PFSK-1 (cell line): ENCODE measurements at regions not wholly inside any gene's neighbourhood (a gene's known extent, or its start where the extent isn't known, plus 50 kb on each side); places are given as distances from the start of the nearest gene placed in this dataset.

Experiments
- FOXP2 ChIP-seq: optimal IDR thresholded peaks from 2 replicates; pipeline ENCODE3; 2011; ENCODE audit warnings: borderline replicate concordance, control low read depth, inconsistent platforms; ENCODE audit not compliant: insufficient read depth; ENCODE audit errors: extremely low read length, extremely low read depth
- POLR2AphosphoS5 ChIP-seq: IDR thresholded peaks from 2 replicates; pipeline ENCODE4 v1.6.1; 2012; ENCODE audit warnings: low read depth, mild to moderate bottlenecking, control low read depth, low read length, moderate library complexity
- REST ChIP-seq, 2 experiments: IDR thresholded peaks; 2 replicates each; pipeline versions ENCODE4 v1.6.1 to v1.8.0; 2011 to 2012; ENCODE audit warnings: low read depth in 2 of 2, low read length in 2 of 2, control low read depth in 1 of 2, inconsistent platforms in 1 of 2, mild to moderate bottlenecking in 1 of 2, moderate library complexity in 1 of 2; ENCODE audit not compliant: insufficient read depth in 1 of 2
- SIN3A ChIP-seq: IDR thresholded peaks from 2 replicates; pipeline ENCODE4 v1.6.1; 2012; ENCODE audit warnings: mild to moderate bottlenecking, low read length, moderate library complexity, borderline replicate concordance; ENCODE audit not compliant: insufficient read depth
- TAF1 ChIP-seq: IDR thresholded peaks from 2 replicates; pipeline ENCODE4 v1.6.1; 2012; ENCODE audit warnings: low read length, control low read depth, borderline replicate concordance; ENCODE audit not compliant: insufficient read depth

- TF ChIP-seq REST (IDR thresholded peaks at IDR 0.05; ENCODE audit: insufficient read depth in 1 of 2, low read depth in 2 of 2, low read length in 2 of 2) (no peak), TAF1 (no peak), POLR2AphosphoS5 (no peak), SIN3A (no peak), FOXP2 (no peak)
Measured at GRCh38 chr2:65798641-65799040, 366.2 kb upstream of the SPRED2 start.
